Liver (tissue), 8 donors: ENCODE measurements at regions not wholly inside any gene's neighbourhood (a gene's known extent, or its start where the extent isn't known, plus 50 kb on each side); places are given as distances from the start of the nearest gene placed in this dataset.

Source experiments
- DNase-seq: peaks from one replicate; pipeline ENCODE4 v3.0.0-alpha.2; 2017; ENCODE audit warnings: low spot score
- H3K27ac ChIP-seq, 2 donors: one replicate each; pipeline ENCODE4 v1.7.0; 2013; ENCODE audit warnings: inconsistent platforms in 2 of 2, low read length in 2 of 2, control low read depth in 1 of 2, low read depth in 1 of 2, mild to moderate bottlenecking in 1 of 2
- H3K27me3 ChIP-seq, 4 donors: one replicate each; pipeline versions ENCODE4 v1.6.1 to v1.7.0; 2013; ENCODE audit warnings: low read length in 3 of 4, inconsistent platforms in 1 of 4, mild to moderate bottlenecking in 1 of 4, moderate library complexity in 1 of 4; ENCODE audit not compliant: control insufficient read depth in 4 of 4, insufficient read depth in 4 of 4
- H3K36me3 ChIP-seq, 4 donors: one replicate each; pipeline versions ENCODE4 v1.6.1 to v1.7.0; 2013; ENCODE audit warnings: low read length in 3 of 4, mild to moderate bottlenecking in 3 of 4, low read depth in 1 of 4, moderate library complexity in 1 of 4; ENCODE audit not compliant: control insufficient read depth in 4 of 4, insufficient read depth in 3 of 4
- H3K4me1 ChIP-seq, 4 donors: one replicate each; pipeline versions ENCODE4 v1.6.1 to v1.7.0; 2013; ENCODE audit warnings: low read length in 3 of 4, mild to moderate bottlenecking in 3 of 4, moderate library complexity in 1 of 4; ENCODE audit not compliant: control insufficient read depth in 4 of 4, insufficient read depth in 4 of 4
- H3K4me3 ChIP-seq, 3 donors: one replicate each; pipeline versions ENCODE4 v1.6.1 to v1.7.0; 2013; ENCODE audit warnings: low read length in 3 of 3, control low read depth in 1 of 3, low read depth in 1 of 3, mild to moderate bottlenecking in 1 of 3
- H3K9ac ChIP-seq, 2 donors: one replicate each; pipeline ENCODE4 v1.7.0; 2013; ENCODE audit warnings: low read length in 2 of 2, mild to moderate bottlenecking in 2 of 2, moderate library complexity in 2 of 2, control low read depth in 1 of 2, low read depth in 1 of 2
- H3K9me3 ChIP-seq, 4 donors: one replicate each; pipeline versions ENCODE4 v1.6.1 to v1.7.0; 2013; ENCODE audit warnings: low read length in 3 of 4; ENCODE audit not compliant: control insufficient read depth in 4 of 4
- ATF3 ChIP-seq: IDR thresholded peaks from 2 replicates; pipeline ENCODE4 v1.6.1; 2016; ENCODE audit warnings: antibody characterized with exemption
- CTCF ChIP-seq: fragments of 150-350 bp; IDR thresholded peaks from 2 replicates; pipeline ENCODE4 v1.5.1; 2017; ENCODE audit warnings: improper control_type of control experiment, low read depth, low read length; ENCODE audit not compliant: missing input control
- EGR1 ChIP-seq, 2 donors: IDR thresholded peaks; 2 replicates each; pipeline ENCODE4 v1.6.1; 2016 to 2018; ENCODE audit warnings: antibody characterized with exemption in 2 of 2, low read depth in 2 of 2
- FOXA1 ChIP-seq: IDR thresholded peaks from 2 replicates; pipeline ENCODE4 v1.6.1; 2016; ENCODE audit warnings: antibody characterized with exemption
- FOXA2 ChIP-seq: IDR thresholded peaks from 2 replicates; pipeline ENCODE4 v1.6.1; 2016; ENCODE audit warnings: antibody characterized with exemption
- GABPA ChIP-seq, 2 donors: IDR thresholded peaks in 1 of 2; conservative IDR thresholded peaks in 1 of 2; 2 replicates each; pipeline ENCODE4 v1.6.1; 2016; ENCODE audit warnings: antibody characterized with exemption in 2 of 2, mild to moderate bottlenecking in 1 of 2, moderate library complexity in 1 of 2
- HNF4A ChIP-seq, 2 donors: conservative IDR thresholded peaks; 2 replicates each; pipeline ENCODE4 v1.6.1; 2016; ENCODE audit warnings: antibody characterized with exemption in 2 of 2, mild to moderate bottlenecking in 2 of 2
- HNF4G ChIP-seq: IDR thresholded peaks from 2 replicates; pipeline ENCODE4 v1.6.1; 2016; ENCODE audit warnings: antibody characterized with exemption
- JUND ChIP-seq, 2 donors: IDR thresholded peaks; 2 replicates each; pipeline ENCODE4 v1.6.1; 2016; ENCODE audit warnings: antibody characterized with exemption in 2 of 2
- MAX ChIP-seq: IDR thresholded peaks from 2 replicates; pipeline ENCODE4 v1.6.1; 2016; ENCODE audit warnings: antibody characterized with exemption
- NR2F2 ChIP-seq: IDR thresholded peaks from 2 replicates; pipeline ENCODE4 v1.6.1; 2016; ENCODE audit warnings: antibody characterized with exemption
- RAD21 ChIP-seq, 2 donors: IDR thresholded peaks; 2 replicates each; pipeline ENCODE4 v1.6.1; 2016; ENCODE audit warnings: antibody characterized with exemption in 2 of 2, mild to moderate bottlenecking in 2 of 2
- REST ChIP-seq: IDR thresholded peaks from 2 replicates; pipeline ENCODE4 v1.6.1; 2016; ENCODE audit warnings: antibody characterized with exemption, mild to moderate bottlenecking
- RXRA ChIP-seq, 2 donors: IDR thresholded peaks; 2 replicates each; pipeline ENCODE4 v1.6.1; 2017 to 2018; ENCODE audit warnings: antibody characterized with exemption in 2 of 2, mild to moderate bottlenecking in 1 of 2
- SP1 ChIP-seq: IDR thresholded peaks from 2 replicates; pipeline ENCODE4 v1.6.1; 2018; ENCODE audit warnings: antibody characterized with exemption, mild to moderate bottlenecking
- TAF1 ChIP-seq: conservative IDR thresholded peaks from 2 replicates; pipeline ENCODE4 v1.6.1; 2016; ENCODE audit warnings: antibody characterized with exemption, mild to moderate bottlenecking
- YY1 ChIP-seq: IDR thresholded peaks from 2 replicates; pipeline ENCODE4 v1.6.1; 2016; ENCODE audit warnings: antibody characterized with exemption, mild to moderate bottlenecking
- ZBTB33 ChIP-seq: IDR thresholded peaks from 2 replicates; pipeline ENCODE4 v1.6.1; 2016; ENCODE audit warnings: antibody characterized with exemption
- WGBS: extraction: QIAGEN DNeasy Blood & Tissue Kit; methylation state at CpG from one replicate; pipeline ENCODE4 v1.1.7; 2013; 5-methylcytosine and 5-hydroxymethylcytosine counted together
- donor health status: healthy.
- donor health status: healthy.
- donor health status: healthy.
- donor health status: healthy.
- donor health status: healthy.

- TF ChIP-seq GABPA (IDR thresholded peaks at IDR 0.05 in 1 of 2, conservative IDR thresholded peaks at IDR 0.05 in 1 of 2) (no peak), NR2F2 (no peak), TAF1 (no peak), HNF4G (no peak)
Measured at GRCh38 chr4:156015781-156016180, 62.1 kb upstream of the CTSO start (continued).

GRCh38 chr4:156006192-156006591 lies 52.5 kb upstream of the CTSO start:
- DNase-seq: no peak
- Histone ChIP-seq H3K9me3 (no peaks in the 10 kb centered on the region), H3K36me3 (no peaks in the 10 kb centered on the region), H3K27ac (no peak overlapping the region), H3K27me3 (no peaks in the 10 kb centered on the region), H3K4me1 (no peaks in the 10 kb centered on the region), H3K4me3 (no peak overlapping the region), H3K9ac (no peak overlapping the region)
- WGBS: 91% methylated on average over 16 of the region's 16 CpGs
- TF ChIP-seq CTCF: no peak
- no peak for TF ChIP-seq SP1
- TF ChIP-seq GABPA (IDR thresholded peaks at IDR 0.05 in 1 of 2, conservative IDR thresholded peaks at IDR 0.05 in 1 of 2): no peak
- TF ChIP-seq REST: no peak
- no peak for TF ChIP-seq RXRA (IDR thresholded peaks at IDR 0.05)
- no peak for TF ChIP-seq MAX
- no peak for TF ChIP-seq FOXA1
- TF ChIP-seq NR2F2: no peak
- no peak for TF ChIP-seq JUND (IDR thresholded peaks at IDR 0.05)
- no peak for TF ChIP-seq ATF3
- no peak for TF ChIP-seq HNF4G
- no peak for TF ChIP-seq RAD21 (IDR thresholded peaks at IDR 0.05)
- TF ChIP-seq TAF1: no peak
- no peak for TF ChIP-seq YY1
- TF ChIP-seq ZBTB33: no peak
- no peak for TF ChIP-seq EGR1 (IDR thresholded peaks at IDR 0.05; ENCODE audit: low read depth in 2 of 2)
- no peak for TF ChIP-seq HNF4A (conservative IDR thresholded peaks at IDR 0.05)
- TF ChIP-seq FOXA2: no peak
